NCI-H524 treated with DMSO at 0.1 percent for 48 hours (cell line): ENCODE measurements at regions not wholly inside any gene's neighbourhood (a gene's known extent, or its start where the extent isn't known, plus 50 kb on each side); places are given as distances from the start of the nearest gene placed in this dataset.

Experiments used
- DNase-seq: peaks from one replicate; lab custom pipeline; 2025; lab: John Stamatoyannopoulos, UW

DNA sequence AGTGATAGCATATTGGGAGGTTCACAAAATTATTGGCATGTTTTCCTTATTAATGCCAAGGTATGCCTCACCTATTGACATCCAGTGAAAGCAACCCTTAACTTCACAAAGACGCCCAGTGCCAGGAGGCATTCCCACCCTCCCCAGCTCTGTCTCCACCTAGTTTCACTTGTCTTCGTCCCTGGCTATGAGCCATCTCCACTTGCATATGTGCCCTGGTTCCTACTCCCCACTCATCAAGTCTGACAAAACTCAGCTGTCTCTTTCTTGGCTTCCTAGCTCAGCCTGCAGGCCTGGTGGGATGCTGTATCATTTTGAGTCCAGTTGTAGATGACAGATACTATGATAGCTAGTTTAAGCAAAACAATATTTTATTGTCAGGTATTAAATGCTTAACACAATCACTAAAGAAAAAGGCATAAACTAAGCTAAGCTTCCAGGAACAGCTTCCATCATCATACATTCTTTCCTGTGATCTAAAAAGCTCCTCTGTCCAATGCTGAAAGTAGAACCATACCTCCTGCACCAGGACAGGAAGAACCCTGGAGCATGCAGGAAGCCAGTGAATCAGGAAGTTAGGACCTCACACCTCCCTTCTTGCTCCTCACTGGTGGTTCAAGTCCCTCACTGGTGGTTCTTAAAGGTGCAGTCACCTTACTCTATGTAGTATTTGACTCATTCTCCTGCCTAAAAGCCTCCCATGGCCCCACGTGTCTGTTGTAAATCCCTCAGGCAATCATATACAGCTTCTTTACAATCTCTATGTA, 410.3 kb upstream of the RASGEF1B start:
- DNase-seq = no peak

DNA sequence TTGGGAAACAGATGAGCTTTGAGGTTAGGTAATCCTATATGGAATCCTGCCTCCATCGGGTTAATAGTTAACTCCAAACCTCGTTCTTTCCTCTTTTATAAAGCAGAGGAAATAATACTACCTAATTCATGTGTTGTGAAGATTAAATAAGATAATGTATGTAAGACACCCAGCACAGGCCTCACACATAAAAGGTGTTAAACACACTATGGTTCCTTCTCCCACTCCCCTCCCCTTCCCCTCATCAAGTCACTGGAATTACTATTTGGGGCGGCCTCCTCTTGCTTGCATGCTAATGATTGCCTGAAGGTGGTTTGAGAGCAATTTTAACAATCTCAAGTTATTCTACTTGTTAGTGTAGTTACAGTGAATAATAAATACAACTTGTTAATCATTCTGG, 404.4 kb upstream of the RASGEF1B start:
- no peak for DNase-seq

DNA sequence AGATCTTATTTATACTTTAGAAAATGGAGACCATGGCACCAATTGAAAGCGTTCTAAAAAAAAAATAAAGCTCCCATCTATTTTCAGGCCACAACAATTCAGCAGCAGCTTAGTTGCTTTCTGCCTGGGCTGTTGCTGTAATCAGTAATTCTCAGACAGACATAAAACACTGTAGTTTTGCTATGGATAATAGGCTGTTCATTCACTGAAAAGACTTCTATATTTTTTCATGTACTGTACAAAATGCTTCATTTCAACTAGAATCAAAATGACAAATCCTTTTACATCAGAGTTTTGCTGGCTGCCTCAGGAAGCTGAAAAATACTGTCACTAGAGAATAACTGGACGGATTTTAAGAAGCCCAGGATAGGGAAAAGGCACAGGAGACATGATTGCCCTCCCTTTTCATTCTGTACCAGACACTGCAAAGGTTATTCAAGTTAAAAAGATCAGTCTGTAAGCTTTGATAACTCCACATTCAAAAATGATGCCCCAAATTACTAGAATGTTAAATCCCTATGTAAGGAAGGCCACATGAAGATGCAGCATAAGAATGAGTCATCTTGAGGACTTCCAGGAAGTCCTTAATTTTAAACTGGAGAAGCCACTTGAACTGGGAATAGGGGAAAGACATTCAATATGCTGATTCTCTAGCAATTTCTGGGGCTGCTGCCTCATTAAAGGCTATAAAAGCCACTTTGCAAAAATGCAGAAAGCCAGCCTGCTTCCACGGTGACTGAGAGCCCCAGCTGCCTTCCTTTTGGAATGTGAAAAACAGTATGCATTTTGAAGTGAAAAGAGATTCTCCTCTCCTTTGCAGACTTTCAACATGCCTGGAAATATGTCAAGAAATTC, 403.2 kb upstream of the RASGEF1B start:
- peak; percentile 1 for DNase-seq

DNA sequence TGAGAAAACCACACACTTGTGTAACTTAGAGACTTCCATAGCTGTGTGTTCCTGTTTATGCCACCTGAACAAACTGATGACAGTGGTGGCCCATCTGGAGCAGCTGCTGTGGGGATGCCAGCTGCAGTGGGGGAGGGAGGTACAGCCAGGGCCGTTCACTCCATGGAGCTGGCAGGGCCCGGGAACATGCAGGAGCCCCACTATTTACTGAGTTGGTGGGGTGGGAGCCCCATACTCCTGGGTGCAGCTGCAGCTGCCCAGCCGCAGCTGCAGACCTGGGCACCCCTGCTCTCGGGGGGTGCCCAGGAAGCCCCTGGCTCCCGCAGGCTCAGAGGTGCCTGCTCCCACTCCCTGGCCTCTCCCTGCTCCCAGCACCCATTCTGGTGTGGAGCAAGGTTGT, 398.6 kb upstream of the RASGEF1B start:
- DNase-seq = no peak

DNA sequence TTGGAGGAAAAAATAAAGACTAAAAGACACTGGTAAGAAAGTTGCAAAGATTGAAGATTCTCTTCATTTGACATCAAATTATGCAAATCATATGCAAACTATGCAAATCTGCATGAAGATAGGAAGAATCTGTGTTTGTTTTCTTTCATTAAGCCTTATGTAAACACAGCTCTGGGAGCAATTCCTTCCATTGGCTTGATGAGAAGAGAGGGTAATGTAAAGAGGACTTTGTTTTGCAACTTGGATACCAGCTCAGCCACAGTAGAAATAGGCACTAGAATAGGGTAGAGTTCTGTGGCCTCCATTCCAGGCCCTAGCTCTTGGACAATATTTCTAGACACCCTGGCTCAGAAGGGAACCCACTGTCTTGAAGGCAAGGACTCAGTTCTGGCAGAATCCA, 388.4 kb upstream of the RASGEF1B start:
- no peak for DNase-seq

DNA sequence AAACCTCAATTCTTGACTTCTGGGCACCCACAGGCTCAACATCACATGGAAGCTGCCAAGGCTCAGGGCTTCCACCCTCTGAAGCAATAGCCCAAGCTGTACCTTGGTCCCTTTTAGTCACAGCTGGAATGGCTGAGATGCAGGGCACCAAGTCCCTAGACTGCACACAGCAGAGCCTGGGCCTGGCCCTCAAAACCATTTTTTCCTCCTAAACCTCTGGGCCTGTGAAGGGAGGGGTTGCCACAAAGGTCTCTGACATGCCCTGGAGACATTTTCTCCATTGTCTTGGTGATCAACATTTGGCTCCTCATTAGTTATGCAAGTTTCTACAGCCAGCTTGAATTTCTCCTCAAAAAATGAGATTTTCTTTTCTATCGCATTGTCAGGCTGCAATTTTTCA, 382.7 kb upstream of the RASGEF1B start:
- DNase-seq = no peak

DNA sequence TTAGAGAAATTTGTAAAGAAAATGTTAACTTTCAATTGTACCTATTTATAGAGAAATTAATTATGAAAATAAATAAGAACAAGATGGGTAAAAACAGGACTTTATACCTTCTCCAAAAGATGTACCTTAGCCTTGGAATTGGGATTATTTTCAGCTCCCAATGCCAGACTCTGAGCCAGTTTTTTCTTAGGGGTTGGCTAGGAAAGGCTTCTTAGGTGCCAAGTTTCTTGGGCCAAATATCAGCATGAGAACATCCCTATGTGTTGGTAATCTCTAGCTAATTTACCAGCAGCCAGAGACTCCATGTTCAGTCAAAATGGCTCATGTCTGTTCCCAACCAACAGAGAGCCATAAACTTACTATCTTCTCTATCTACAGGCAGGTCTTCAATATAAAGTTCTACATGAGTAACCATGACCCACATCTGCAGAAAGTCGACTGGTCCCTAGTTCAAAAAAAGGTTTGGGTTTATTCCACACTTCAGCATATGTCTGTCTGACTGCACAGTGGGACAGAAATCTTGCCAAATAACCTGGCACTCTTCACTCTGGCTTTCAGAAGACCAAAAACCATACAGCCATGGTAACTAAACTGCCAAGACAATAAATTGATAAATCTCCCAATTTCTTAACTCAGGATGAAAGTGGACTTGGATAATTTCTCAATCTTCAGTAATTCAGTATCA, 380.5 kb upstream of the RASGEF1B start:
- DNase-seq = no peak

DNA sequence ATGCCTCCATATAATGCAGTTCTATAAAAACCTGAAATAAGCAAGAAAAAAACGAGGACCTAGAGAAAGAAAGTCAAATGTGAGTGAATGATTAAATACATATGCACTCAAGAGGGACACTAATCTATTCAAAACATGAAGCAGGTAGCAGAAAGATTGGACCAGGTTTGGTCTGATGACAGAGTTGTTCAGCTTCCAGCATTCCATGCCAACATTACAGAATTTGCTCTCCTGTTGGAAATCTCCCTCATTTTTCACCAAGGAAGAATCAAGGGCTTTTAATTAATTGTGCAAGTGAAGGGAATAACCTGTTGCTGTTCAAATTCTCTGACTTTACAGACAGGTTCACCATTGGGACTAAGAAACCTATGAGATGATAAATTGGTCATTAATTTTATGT, 379.0 kb upstream of the RASGEF1B start:
- no peak for DNase-seq

DNA sequence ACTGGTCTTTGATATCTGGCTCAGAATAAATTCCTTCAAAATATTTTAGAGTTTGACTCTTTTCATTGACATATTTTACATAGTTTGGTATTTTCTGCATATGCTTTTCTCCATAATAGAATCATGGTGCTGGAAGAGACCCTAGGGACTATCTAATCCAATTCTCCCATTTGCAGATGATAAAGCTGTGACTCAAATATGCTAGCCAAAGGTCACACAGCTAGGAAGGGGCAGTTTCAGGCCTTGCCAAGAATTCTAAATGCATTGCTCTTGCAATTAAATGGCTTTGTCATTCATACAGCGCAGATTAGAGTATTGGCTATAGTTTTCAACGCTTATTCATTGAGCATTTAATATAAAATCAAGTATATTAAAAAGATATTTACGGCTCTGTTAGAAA, 374.1 kb upstream of the RASGEF1B start:
- DNase-seq = no peak

DNA sequence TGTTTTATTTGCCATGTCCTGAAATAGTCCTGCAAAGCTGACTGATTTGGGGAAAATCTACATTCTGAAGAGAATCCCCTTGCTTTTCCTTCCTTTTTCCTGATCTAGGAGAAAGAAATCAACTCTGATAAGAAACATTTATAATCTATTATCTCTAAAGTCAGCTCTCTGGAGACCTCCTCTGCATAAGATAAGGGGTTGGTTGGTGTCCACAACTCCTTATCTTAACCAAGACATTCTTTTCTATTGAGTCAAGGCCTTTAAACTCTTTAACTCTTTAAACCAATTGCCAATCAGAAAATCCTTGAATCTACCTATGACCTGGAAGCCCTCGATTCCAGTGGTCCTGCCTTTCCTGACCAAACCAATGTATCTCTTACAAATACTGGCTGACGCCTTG, 373.6 kb upstream of the RASGEF1B start:
- no peak for DNase-seq

DNA sequence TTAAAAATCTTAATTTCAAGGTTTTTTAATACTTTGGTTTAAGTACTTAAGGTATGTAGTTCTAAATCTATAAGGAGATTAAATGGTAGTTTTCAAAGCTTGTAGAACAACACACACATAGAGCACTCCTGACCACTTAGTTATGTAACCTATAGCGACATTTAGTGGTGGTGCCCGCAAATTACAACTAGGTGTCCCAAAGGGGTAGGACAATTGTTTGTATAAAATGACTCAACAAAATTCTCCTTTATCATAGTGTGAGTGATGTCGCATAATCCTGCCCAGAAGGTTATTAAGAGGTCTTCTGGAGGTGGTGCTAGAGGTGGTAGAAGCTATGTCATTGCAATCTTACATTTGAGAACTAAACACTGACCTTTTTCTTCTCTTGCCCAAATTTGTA, 373.0 kb upstream of the RASGEF1B start:
- DNase-seq = peak; percentile 7

DNA sequence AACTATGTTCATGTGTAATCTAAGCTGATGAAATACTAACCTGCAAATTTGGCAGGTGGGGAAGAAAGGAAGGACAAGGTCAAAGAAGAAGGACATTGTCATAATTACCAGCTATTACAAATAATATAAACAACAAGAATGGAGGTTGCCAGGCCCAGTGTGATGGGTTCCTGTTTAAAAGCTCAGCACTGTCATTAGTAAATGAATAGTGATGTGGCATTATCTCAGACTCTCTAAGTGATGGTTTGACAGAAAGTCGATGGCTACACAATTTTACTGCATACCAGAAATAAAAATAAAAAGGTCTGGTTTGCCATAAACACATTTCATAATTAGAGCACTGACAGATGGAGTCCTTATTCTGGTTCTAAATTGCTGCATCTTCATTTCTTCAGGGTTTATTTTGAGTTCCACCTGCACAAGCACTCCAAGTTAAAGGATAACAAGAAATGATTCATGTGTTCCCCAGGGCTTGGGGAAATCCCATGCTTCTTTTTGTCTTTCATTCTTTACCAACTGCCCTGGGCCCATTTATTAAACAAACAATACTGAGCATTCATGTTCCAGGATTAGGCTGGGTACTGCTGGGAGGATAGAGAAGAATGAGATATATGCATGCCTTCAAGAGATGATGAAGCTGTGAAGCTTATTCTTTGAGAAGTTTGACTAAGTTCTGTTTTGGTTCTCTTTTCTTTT, 367.8 kb upstream of the RASGEF1B start:
- no peak for DNase-seq

DNA sequence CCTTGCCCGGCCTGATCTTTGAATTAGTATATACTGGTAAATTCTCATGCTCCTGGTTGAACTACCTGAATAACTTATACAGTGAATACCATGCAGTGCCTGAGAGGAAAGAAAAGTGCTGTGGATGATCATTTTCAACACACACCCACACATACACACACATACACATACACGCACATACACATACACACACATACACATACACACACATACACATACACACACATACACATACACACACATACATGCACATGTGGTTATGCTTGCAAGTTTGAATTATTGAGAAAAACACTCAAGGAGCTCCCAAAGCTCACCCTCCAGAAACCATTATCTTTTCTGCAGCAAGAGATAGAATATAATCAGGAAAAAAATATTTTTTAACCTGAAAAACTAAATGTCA, 366.9 kb upstream of the RASGEF1B start:
- no peak for DNase-seq

DNA sequence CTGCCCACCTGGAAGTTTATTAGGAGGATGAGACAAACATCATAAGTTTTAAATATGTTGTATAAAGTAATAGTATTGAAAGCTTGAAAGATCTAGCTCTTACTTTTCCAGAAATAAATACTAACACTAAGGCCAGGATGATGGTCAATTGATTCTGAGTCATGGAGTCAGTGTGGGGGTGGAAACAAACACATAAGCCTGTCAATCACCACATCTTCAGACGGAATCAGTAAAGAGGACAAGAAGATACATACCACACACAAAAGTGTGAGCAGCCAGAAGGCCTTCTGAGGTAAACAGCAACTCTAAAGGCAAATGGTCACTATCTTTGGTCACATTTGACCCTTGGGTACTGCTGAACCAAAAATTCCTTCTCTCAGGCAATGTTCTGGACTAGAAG, 365.0 kb upstream of the RASGEF1B start:
- no peak for DNase-seq

DNA sequence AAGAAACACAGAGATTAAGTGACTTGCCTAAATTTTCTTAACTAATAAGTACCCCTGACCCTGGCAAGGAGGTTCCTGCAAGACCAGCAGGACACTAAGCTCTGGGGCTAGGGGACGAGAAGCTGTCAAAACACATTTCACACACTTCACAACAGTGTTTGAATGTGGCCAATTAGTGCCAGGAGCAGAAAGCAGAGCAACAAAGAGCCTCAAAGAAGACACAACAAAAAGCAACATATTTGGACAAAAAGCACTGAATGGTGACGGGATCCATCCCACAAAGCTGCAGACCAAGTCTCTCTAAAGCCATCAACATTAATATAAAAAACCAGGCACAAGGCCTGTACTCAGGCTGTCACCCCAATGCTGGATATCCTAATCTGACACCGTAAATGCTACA, 361.9 kb upstream of the RASGEF1B start:
- DNase-seq = no peak

DNA sequence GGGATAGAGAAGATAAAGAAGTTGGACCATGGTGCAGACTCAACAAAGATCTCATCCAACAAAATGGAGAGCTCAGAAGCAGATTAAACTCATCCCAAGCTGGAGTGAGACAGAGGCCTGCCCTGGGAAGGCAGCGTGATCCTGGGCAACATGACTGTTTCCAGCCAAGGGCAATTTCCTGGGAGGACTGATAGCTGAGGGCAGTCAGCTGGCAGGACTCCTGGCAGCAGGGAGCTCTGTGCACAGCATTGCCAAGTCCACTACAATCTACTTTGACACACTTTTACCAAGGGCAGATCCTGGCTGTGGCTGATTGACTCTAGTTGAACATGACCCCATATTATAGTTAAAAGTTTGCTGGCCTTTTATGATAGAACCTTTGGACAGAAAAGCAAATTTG, 357.3 kb upstream of the RASGEF1B start:
- no peak for DNase-seq

DNA sequence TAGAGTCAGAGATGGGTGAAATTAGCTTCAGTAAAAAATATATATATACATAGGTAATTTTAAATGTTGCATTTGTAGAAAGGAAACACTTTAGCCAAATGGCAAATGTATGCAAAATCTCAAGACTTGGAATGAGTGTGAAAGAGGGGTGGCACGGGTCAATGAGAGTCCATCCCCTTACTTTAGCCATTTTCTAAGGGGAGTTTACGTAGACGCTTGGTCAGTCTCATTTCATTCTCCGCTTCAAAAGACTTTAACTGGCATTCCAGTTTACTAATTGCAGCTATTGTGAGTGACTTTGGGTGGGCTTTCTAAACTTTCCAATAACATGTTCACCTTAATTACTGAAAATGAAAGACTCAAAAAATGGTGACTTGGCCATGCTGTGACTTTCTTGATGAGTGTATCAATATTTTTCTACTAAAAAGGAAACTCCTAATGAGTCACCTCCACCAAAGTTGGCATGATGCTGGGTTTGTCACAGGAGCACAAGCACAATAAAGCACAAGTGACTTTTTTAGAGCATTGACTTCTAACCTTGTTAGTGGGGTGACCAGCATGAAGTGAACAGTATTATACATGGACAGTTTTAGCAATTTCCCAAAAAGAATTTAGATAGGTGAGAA, 356.0 kb upstream of the RASGEF1B start:
- no peak for DNase-seq

DNA sequence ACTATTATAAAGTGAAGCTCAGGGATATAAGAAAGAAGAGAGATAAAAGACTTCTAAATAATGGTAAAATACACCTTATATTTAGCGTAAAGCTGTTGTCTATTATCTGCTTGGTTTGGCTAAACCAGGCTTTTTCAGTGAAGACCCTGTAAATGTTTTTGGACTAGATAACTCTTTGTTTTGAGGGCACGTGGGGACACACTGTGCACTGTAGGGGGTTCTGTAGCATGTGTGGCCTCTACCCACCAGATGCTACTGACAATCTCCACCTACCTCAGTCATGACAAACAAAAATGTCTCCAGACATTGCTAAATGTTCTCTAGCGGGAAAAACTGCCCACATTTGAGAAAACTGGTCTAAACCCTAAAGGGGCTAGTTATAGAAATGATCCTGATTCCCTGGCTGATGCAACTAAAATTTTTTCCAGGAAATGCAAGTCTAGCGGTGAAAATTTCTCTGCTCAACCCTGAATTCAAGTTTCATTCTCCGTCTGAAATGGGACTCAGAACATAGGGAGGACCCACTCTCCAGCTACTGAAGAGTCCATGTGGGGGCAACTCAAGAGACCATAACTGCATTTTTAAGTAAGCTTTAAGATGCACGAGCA, 355.2 kb upstream of the RASGEF1B start:
- DNase-seq = no peak

DNA sequence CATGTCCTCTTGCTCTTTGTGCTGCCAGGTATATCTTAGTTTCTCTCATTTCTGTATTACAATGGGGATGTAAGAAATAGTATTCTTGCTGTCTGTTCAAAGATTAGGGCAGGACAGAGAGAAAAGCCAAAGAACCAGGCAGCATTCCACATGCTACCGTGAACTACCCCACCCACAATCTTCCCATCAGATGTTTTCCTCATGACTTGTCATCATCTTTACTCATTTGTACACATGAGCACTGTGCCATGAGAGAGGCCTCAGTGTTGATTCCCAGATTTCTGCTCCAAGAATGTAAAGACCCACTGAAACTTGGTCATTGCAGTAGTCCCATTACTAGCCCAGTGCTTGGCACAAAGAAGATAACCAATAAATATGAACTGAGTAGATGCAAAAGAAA, 354.6 kb upstream of the RASGEF1B start:
- no peak for DNase-seq

DNA sequence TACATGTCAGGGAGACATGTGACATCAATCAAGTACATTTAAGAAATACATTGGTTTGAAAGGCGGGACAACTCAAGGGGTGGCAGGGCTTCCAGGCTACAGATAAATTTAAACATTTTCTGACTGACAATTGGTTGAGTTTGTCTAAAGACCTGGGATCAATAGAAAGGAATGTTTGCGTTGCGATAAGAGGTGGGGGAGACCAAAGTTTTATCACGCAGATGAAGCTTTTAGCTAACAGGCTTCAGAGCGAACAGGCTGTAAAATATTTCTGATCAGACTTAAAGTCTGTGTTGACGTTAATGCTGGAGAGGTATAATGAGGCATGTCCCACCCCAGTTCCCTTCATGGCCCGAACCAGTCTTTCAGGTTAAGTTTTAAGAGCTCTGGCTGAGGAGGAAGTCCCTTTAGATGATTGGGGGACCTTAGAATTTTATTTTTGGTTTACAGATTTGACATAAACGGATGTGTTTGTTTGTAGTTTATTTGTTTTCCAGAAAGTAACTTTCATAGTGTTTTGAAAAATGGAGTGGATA, 346.7 kb upstream of the RASGEF1B start:
- DNase-seq = no peak
